ENCODE measurements at regions not wholly inside any gene's neighbourhood (a gene's known extent, or its start where the extent isn't known, plus 50 kb on each side); places are given as distances from the start of the nearest gene placed in this dataset.

GRCh38 chr5:3321119-3321760 is 274.4 kb upstream of the IRX1 start:
- TF ChIP-seq CTCF (IDR thresholded peaks at IDR 0.05): no peak
- no peak for TF ChIP-seq POLR2A (IDR thresholded peaks at IDR 0.05)

All from breast epithelium (tissue), 3 donors.